SK-N-SH treated with all-trans-retinoic acid at 6 μM for 48 hours (cell line): ENCODE measurements at regions not wholly inside any gene's neighbourhood (a gene's known extent, or its start where the extent isn't known, plus 50 kb on each side); places are given as distances from the start of the nearest gene placed in this dataset.

ENCODE experiments used
- ARNTL ChIP-seq: fragments of 450-650 bp; formaldehyde crosslinking; IDR thresholded peaks from 2 replicates; pipeline ENCODE4 v1.5.0; 2020; ENCODE audit warnings: low read depth, mild to moderate bottlenecking, moderate library complexity, borderline replicate concordance
- BACH2 ChIP-seq: fragments of 250-450 bp; sonication (Bioruptor Pico); IDR thresholded peaks from 2 replicates; pipeline ENCODE4 v1.9.0; 2021; ENCODE audit warnings: mild to moderate bottlenecking, borderline replicate concordance
- ISL1 ChIP-seq: fragments of 250-450 bp; sonication (Bioruptor Pico); IDR thresholded peaks from 2 replicates; pipeline ENCODE4 v2.1.2; 2022; ENCODE audit warnings: mild to moderate bottlenecking, moderate library complexity
- OSR1 ChIP-seq: fragments of 250-450 bp; sonication (Bioruptor Pico); IDR thresholded peaks from 2 replicates; pipeline ENCODE4 v1.8.0; 2022; ENCODE audit warnings: moderate library complexity, mild to moderate bottlenecking, inconsistent platforms
- RARB ChIP-seq: fragments of 250-450 bp; sonication (Bioruptor Pico); IDR thresholded peaks from 2 replicates; pipeline ENCODE4 v1.8.0; 2021; ENCODE audit warnings: mild to moderate bottlenecking, moderate library complexity
- ZC3H10 ChIP-seq: fragments of 250-450 bp; sonication (Bioruptor Pico); IDR thresholded peaks from 2 replicates; pipeline ENCODE4 v1.5.1; 2021; ENCODE audit warnings: mild to moderate bottlenecking, moderate library complexity
- TF ChIP-seq, protein P1 (sequence below): fragments of 250-450 bp; sonication (Bioruptor Pico); IDR thresholded peaks from 2 replicates; pipeline ENCODE4 v1.8.0; 2021; ENCODE audit warnings: low read depth, mild to moderate bottlenecking, moderate library complexity, borderline replicate concordance
- TF ChIP-seq, protein P2 (sequence below): fragments of 250-450 bp; sonication (Bioruptor Pico); IDR thresholded peaks from 2 replicates; pipeline ENCODE4 v1.8.0; 2020; ENCODE audit warnings: mild to moderate bottlenecking, moderate library complexity, borderline replicate concordance
- TF ChIP-seq, protein P3 (sequence below): fragments of 250-450 bp; sonication (Bioruptor Pico); IDR thresholded peaks from 2 replicates; pipeline ENCODE4 v1.5.1; 2021; ENCODE audit warnings: mild to moderate bottlenecking, moderate library complexity

DNA sequence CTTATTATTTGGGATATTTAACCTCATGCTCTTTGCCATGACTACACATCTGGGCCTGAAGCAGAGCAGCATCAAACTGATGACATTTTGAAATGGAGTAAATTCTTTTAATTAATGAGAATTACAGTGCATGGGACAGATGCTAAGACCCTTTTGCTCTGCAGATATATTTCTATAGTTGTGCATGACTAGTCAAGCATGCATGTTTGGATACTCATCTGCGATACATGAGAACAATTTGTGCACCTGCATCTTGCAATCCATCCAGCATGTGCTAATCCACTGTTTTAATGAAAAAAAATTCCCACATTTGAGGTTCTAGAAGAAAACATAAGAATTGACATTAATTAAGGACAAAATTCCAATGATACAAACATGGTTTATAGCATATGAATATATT lies 1047.6 kb upstream of the ACO1 start:
- TF ChIP-seq, protein P1, sequence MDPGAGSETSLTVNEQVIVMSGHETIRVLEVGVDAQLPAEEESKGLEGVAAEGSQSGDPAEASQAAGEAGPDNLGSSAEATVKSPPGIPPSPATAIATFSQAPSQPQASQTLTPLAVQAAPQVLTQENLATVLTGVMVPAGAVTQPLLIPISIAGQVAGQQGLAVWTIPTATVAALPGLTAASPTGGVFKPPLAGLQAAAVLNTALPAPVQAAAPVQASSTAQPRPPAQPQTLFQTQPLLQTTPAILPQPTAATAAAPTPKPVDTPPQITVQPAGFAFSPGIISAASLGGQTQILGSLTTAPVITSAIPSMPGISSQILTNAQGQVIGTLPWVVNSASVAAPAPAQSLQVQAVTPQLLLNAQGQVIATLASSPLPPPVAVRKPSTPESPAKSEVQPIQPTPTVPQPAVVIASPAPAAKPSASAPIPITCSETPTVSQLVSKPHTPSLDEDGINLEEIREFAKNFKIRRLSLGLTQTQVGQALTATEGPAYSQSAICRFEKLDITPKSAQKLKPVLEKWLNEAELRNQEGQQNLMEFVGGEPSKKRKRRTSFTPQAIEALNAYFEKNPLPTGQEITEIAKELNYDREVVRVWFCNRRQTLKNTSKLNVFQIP (CRISPR knock-in tag) = no peak
- TF ChIP-seq, protein P2, sequence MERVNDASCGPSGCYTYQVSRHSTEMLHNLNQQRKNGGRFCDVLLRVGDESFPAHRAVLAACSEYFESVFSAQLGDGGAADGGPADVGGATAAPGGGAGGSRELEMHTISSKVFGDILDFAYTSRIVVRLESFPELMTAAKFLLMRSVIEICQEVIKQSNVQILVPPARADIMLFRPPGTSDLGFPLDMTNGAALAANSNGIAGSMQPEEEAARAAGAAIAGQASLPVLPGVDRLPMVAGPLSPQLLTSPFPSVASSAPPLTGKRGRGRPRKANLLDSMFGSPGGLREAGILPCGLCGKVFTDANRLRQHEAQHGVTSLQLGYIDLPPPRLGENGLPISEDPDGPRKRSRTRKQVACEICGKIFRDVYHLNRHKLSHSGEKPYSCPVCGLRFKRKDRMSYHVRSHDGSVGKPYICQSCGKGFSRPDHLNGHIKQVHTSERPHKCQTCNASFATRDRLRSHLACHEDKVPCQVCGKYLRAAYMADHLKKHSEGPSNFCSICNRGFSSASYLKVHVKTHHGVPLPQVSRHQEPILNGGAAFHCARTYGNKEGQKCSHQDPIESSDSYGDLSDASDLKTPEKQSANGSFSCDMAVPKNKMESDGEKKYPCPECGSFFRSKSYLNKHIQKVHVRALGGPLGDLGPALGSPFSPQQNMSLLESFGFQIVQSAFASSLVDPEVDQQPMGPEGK (CRISPR knock-in tag) = no peak
- TF ChIP-seq ARNTL (CRISPR knock-in tag) (no peak), BACH2 (no peak), ZC3H10 (CRISPR knock-in tag) (no peak), RARB (CRISPR knock-in tag) (no peak), ISL1 (no peak), OSR1 (CRISPR knock-in tag) (no peak)
- TF ChIP-seq, protein P3, sequence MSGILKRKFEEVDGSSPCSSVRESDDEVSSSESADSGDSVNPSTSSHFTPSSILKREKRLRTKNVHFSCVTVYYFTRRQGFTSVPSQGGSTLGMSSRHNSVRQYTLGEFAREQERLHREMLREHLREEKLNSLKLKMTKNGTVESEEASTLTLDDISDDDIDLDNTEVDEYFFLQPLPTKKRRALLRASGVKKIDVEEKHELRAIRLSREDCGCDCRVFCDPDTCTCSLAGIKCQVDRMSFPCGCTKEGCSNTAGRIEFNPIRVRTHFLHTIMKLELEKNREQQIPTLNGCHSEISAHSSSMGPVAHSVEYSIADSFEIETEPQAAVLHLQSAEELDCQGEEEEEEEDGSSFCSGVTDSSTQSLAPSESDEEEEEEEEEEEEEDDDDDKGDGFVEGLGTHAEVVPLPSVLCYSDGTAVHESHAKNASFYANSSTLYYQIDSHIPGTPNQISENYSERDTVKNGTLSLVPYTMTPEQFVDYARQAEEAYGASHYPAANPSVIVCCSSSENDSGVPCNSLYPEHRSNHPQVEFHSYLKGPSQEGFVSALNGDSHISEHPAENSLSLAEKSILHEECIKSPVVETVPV = no peak
